ENCODE measurements at regions not wholly inside any gene's neighbourhood (a gene's known extent, or its start where the extent isn't known, plus 50 kb on each side); places are given as distances from the start of the nearest gene placed in this dataset.

DNA sequence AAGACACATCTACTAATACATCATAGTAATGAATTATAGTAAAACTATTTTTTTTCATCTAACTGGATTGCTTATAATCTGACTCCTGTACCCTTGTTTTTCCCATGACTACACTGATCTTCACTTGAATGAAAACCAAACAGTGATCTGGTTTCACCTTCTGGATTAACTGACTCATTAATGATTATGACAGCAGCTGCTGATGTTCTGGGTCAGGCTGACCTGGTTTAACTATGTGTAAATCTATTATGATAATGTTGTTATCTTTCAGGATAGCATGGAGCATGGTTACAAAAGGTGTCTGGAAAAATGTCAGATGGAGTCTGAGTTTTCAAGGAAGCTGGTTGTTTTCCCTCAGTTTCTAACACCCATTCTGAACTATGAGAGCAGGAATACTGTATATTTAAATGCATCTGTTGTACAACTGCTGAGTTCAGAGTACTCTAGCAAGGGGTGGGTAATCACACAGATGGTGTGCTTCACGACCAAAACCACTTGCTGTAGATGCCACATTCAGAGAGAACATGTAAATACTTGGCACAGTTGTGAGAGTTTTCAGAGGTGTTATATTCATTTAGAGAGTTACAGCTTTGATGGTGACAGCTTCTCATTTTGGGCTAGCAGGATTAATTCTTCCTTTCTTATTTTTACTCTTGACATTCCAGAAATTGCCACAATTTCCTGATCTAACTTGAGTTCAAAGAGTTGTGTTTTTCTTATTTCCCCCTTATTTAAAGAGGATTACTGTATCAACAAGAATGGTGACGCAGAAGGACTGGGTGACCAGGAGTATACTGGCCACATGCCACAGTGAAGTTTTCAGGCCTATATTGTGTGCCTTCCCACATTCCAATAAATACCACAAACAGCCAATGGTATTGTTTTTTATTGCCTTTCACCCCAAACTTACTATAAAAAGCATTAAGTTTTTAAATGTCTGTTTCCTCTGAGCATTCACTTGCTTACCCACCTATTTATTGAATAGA, 249.7 kb upstream of the TET2 start:
- no peak for DNase-seq (ENCODE audit: low read depth in 2 of 2)

DNA sequence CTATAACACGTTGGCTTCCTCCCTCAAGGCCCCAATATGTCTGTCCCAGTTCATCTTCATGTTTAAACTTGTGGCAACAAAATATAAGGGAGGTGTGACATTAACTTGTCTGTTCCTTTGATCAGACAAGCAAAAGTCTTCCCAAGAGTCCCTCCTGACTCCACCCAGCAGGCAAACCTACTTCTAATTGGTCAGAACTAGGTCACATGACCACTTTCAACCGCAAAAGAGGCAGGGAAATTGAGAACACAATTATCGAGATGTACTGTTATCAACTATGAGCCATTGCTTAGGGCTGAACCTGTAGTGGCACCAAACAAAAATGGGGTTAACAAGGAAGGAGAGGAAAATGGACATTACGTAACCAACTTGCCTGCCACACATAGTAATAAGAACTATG, 246.8 kb upstream of the TET2 start:
- no peak for DNase-seq (ENCODE audit: low read depth in 2 of 2)

DNA sequence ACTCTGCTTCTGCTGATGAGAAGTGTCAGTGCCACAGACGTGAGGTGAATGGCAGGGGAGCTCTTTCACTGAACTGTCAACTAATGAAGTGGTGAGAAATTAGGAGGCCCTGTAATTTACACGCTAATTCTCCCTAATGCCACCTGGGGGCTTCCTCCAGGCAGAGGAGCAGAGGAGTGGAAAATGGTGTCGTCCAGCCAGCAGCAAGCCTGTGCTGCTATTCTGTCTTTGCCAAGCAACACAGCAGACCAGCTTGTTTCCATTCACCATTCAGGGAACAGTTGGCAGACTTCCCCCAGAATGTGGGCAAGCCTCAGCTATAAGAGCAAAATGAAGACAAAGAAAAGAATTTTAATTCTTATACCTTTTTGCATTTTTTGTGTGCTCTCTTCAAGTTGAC, 245.2 kb upstream of the TET2 start:
- DNase-seq (ENCODE audit: low read depth in 2 of 2): no peak

DNA sequence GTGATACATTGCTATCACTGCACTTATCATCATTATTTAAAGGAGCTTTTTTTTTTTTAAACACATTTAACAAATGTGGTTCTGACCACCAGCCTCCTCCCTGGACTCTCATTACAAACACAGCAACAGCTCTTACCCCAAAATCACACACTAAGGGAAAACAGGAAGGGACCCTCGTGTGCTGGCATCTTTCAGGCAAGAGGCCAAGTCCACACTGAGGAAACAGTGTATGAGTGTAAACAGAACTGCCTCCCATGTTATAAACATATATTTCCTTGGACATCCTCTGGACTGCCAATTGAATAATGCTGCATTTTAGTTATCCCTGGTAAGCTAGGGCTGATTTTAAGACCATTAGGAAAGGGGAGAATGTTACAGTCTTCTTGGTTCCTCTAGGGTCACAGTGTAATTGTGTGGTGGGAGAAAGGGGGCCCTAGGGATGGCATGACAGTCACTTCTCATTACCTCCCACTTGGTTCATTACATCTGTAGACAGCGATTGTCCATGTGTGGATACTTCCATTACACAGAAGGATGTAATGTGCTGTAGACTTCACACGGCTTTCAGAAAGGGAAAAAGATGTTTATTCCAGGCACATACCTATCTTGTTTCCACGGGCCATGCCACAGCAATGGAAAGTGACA, 244.6 kb upstream of the TET2 start:
- DNase-seq (ENCODE audit: low read depth in 2 of 2): no peak

DNA sequence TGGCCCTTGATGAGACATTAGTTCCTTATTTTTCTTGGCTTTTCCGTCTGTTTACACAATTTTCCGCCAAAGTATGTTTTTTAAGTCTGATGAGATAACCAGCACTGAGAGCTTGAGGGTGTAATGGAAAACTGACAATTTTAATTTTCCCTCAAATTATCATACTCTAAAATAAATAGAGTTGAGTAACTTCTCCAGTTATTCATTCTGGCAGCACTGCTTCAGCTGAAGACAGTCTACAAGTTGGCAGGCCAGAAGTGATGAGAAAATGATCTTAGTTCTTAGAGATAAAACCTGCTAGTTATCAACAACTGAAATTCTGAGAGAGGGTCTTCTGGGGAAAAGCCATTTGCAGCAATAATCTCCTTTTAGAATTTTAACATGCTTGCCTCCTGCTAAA, 241.6 kb upstream of the TET2 start:
- no peak for DNase-seq (ENCODE audit: low read depth in 2 of 2)

DNA sequence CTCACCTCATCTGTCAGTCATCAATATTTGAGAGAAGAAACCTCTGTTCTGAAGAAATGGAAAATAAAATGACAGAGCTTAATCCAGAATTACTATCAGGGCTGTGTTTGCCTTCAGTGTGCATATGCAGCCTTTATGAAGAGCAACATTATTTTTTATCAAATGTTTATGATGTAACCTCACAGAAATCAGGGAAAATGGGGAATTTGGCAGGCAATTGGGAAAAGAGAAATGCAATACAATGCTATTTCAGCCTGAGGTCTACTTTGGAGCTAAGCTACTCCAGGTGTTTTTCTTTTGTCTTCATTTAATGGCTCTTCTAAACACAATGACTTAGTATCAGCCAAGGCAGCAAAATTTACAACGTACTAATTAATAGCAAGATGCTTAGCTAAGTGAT, 241.1 kb upstream of the TET2 start:
- DNase-seq (ENCODE audit: low read depth in 2 of 2): no peak

DNA sequence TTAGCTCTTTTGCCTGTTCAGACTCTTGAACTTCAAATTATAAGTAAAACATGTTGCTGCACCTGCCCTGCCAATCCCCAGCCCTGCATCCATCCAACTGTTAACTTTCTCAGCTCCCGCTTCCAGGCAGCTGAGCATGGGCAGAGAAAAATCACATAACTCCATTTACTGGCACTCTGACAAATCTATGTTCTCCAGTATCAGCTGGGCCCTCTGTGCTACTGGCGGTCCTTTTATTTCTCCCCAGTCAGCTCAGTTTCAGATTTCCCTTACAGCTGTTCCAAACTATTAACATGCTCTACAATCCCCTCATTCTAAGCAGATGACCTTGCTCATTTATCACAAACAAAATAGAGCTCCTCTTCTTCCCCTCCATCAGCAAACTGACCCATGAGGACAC, 240.4 kb upstream of the TET2 start:
- DNase-seq (ENCODE audit: low read depth in 2 of 2): no peak

DNA sequence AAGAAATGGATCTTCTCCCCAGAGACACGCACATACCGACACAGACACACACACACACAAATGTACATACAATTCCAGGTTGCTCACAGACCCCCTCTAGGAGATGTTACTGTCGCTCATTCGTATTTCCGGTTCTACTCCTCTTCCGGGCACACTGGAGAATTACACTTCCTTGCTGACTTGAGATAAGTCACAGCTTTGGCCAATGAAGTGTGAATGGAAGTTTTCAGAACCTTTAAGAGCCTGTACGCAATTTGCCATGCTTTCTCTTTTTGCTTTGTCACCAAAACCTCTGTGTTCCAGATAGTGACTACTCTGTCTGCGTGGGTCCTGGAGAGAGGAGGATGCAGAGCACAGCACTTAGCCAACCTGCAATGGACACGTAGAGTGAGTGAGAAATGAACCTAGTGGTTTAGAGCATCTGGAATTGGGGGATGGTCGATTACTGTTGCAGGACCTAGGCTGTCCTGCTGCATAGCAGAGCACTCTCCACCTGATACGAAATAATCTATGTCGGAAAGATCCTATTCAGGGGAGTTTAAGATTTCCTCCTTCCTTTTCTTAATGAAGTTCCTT, 239.5 kb upstream of the TET2 start:
- no peak for DNase-seq (ENCODE audit: low read depth in 2 of 2)

DNA sequence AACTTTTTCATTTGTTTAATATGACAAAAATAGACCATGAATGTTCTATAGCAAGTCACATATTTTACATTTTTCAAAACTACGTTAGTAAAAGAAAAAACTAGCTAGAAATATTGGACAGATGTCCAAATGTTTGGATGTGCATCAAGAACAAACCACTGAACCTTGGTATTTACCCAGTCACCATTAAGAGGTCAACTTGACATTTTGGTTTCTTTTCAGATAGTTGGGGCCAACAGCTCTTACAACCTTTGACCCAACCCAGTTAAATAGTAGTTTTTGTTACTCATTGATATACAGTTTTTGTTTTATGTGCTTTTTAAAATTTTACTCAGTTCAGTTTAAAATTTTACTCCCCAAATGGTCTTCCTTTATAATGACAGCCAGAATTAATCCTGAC, 238.7 kb upstream of the TET2 start:
- DNase-seq (ENCODE audit: low read depth in 2 of 2): no peak

DNA sequence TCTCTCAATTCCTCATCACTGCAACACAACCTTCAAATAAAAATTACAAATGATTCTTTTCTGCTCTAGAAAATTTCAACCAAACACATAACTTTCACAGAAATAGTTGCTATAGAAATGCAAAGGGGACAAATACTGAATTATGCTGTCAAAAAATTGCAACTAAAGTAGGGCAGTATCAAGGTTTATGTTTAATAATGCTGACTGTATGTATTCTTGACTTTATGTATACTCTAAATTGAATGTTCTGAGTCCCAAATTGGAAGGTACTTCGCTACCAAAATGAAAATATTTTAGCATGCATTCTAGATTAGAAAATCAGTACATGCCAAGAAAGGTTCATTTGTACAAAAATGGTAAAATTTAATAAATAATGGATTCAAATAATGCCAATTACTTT, 237.3 kb upstream of the TET2 start:
- DNase-seq (ENCODE audit: low read depth in 2 of 2): no peak

DNA sequence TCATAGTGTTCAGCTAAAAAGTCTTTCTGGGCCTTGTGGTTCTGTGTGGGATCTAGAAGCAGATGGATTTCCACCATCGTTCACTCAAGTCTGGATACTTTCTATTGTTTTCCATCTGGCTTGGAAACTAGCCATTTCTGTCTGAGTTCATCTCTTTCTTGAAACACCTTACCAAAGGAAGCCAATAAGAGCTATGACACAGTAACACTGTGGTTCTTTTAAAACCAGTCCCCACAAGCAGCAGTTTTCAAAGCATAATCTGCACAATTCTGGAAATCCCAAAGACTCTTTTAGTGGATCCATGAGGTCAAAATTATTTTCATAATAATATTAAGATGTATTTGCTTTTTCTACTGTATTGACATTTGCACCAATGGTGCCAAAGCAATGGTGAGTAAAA, 234.2 kb upstream of the TET2 start:
- no peak for DNase-seq (ENCODE audit: low read depth in 2 of 2)

DNA sequence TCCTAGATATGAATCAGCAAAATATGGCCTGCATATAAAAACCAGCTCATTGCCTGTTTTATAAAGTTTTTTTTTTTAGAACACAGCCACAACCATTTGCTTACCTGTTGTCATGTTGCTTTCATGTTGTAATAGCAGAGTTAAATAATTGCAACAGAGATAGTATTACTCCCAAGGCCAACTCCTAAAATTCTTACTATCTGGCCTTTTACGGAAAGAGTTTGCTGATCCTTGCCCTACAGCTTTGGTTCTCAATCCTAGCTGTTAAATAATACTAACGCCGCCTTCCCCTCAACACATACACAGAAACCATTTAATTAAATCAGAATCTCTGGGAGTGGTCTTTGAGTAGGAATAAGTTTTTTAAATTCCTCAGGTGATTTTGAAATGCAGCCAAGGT, 231.3 kb upstream of the TET2 start:
- DNase-seq (ENCODE audit: low read depth in 2 of 2): no peak

DNA sequence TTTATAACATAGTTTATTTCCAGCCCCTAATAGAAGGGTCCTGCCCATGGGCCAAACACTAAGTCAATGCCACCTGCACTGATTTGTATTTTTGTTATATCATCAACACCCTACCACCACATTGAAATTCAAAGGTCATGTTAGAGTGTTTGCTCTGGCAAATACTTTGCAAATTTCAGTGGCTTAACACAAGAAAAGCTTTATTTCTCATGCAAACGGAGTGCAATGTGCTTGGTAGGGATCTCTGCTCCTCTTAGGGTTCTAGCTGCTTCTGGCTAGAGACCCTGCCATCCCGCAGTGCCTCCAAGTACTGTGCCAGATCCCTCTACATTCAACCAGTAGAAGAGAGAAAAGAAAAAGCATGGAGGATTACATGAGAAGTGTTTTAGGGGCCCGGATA, 230.8 kb upstream of the TET2 start:
- DNase-seq (ENCODE audit: low read depth in 2 of 2): no peak

DNA sequence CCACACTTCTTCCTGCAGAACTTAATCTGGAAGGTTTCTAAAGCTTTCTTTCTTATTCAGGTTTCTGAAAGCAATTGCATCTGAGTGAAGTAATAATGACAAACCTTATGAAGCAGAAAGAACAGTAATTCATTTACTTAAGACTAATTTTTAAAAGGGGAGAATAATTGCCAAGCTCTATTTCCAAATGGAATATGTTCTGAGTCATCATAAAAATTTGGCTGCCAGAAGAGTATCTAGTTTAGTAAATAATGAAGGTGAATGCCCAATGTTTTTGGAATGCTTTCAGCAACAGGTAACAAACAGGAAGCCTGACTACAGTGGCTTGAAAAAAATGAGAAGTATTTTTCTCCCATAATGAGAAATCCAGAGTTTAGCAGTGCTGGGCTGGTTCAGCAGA, 227.3 kb upstream of the TET2 start:
- no peak for DNase-seq (ENCODE audit: low read depth in 2 of 2)

DNA sequence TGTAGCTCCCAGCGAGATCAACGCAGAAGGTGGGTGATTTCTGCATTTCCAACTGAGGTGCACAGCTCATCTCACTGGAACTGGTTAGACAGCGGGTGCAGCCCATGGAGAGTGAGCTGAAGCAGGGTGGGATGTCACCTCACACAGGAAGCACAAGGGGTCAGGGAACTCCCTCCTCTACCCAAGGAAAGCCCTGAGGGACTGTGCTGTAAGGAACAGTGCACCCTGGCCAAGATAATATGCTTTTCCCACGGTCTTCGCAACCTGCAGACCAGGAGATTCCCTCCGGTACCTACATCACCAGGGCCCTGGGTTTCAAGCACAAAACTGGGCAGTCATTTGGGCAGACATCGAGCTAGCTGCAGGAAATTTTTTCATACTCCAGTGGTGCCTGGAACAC, 216.4 kb upstream of the TET2 start:
- DNase-seq (ENCODE audit: low read depth in 2 of 2): no peak

DNA sequence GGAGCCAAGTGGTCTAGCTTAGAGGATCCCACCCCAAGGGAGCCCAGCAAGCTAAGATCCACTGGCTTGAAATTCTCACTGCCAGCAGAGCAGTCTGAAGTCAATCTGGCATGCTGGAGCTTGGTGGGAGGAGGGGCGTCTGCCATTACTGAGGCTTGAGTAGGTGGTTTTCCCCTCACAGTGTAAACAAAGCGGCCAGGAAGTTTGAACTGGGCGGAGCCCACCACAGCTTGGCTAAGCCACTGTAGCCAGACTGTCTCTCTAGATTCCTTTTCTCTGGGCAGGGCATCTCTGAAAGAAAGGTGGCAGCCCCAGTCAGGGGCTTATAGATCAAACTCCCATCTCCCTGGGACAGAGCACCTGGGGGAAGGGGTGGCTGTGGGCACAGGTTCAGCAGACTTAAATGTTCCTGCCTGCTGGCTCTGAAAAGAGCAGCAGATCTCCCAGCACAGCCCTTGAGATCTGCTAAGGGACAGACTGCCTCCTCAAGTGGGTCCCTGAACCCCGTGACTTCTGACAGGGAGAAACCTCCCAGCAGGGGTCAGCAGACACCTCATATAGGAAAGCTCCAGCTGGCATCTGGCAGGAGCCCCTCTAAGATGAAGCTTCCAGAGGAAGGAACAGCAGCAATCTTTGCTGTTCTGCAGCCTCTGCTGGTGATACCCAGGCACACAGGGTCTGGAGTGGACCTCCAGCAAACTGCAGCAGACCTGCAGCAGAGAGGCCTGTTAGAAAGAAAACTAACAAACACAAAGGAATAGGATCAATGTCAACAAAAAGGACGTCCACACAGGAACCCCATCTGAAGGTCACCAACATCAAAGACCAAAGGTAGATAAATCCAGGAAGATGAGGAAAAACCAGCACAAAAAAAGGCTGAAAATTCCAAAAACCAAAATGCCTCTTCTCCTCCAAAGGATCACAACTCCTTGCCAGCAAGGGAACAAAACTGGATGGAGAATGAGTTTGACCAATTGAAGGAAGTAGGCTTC, 215.6 kb upstream of the TET2 start:
- peak; percentile 15 to 20 for DNase-seq (ENCODE audit: low read depth in 2 of 2)

DNA sequence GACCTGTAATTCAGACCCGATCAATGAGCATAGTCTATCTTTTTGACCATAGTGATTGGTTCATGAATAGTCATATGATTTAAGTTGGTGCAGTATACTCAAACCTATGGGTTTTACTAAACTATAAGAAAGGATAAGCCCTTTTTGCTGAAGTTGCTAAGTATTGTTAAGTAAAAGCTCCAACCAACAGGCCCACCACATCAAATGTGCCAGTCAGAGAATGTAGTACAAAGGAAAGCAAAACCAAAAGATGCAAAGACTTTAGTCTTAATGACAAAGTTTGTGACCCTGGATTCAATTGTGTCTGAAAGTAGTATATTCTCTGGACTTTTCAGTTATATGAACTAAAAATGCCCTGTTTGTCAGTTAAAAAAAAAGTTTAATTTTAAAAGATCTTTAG, 208.1 kb upstream of the TET2 start:
- DNase-seq (ENCODE audit: low read depth in 2 of 2): no peak

DNA sequence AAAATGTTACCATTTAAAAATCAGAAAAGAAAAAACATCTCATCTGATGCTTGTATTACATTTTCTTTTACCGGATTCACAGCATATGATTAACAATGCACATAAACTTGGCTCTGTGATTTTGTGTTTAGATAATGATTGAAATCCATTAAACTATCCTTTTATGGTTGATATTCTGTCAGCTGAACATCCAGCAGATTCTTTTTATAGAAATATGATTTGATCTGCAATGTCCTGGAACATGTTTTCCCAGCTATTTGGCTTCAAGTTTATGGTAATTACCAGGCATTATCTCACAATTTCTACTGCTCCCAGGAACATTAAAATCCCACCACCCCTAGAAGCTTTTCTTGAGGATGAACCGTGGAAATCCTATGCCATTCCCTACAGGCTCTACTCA, 205.7 kb upstream of the TET2 start:
- DNase-seq (ENCODE audit: low read depth in 2 of 2): no peak

DNA sequence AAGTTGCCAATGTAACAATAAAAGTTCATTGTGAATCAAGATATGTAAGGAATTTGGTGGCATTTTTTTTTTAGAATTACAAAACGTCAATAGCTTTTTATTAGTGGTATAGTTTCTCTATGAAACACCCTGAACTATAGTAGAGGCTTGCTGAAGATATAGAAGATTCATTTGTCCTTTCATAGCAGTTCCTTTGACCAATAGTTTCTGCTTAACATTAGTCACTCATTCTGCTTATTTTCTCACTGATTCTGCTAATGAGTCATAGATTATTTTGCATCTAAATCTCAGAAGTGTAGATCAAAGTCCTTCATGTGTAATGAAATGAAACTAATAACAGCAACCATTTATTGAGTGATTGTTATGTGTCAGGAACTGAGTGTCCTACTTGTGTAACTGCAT, 205.0 kb upstream of the TET2 start:
- DNase-seq (ENCODE audit: low read depth in 2 of 2): no peak

DNA sequence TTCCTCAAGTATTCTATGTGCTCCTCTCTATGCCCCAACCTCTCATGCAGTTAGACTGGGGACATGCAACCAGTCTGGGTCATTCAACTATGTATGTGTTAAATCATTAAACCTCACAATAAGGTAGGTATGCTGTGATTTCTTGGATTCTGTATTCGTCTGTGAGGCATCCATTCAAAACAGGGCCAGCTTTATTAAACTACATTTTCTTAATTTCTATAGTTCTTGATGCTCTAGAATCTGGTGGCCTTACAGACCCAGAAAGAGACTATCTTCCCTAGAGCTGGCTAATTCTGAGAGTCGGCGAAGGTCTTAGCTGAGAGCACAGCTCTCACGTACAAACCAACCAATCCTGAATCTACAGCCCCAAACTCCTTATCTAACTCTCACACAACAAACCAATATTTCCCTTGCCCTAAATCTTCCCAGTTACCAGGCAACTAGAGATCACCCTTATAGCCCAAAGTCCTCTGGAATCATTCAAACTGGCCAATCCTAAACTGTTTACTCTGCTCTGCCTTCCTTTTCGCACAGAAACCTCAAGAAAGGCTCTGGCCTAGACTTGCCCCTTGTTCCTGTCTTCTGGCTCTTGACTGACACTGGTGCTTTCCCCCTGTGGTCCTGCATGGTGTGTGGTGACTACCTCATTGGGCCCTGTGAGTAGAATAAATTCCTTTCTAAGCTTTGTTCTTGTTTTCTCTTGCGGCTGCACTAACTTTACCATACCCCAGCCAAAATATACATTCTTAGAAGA, 203.5 kb upstream of the TET2 start:
- DNase-seq (ENCODE audit: low read depth in 2 of 2): no peak

DNA sequence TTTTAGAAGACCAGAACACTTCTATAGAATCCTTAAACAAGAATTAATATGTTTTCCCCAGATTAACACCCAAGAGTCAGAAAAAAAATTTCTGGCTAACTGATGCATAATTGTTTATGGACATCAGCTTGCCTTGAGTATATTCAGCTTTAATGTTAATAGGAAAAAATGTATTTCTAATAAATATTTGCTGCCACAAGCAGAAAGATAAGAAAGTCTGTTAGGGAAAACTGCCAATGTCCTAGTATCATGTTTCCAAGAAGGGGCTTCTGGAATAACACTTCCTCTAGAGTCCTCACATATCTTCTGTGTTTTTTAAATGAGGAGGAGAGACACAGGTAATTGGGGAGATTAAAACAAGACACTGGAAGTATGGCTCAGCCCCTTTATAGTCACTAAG, 202.1 kb upstream of the TET2 start:
- DNase-seq (ENCODE audit: low read depth in 2 of 2): no peak

All from activated CD8-positive, alpha-beta memory T cell treated with anti-CD3 and anti-CD28 coated beads for 4 hours (primary cell).